ENCODE measurements at regions not wholly inside any gene's neighbourhood (a gene's known extent, or its start where the extent isn't known, plus 50 kb on each side); places are given as distances from the start of the nearest gene placed in this dataset.

DNA sequence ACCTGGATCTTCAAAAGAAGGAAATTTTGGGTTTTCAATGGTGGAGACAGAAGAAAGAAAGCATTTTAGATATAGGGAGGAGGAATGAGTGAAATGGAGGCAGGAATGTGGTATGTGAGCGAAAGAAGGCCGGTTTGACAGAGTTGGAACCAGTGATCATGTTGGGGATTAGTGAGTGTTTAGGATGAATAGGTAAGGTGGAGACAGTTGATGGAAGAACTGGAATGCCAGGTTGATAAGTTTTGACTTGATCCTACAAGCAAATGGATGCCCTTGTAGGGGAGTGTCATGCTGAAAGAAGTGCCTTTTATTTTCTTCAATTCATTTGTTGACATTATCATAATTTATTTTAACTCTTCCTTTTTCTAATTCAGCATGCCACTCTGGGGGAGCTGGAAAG is 207.8 kb upstream of the AMOT start:
- no peaks in the 10 kb centered on the region for H3K79me1 ChIP-seq (replicated peaks; ENCODE audit: low read length, poor library complexity, severe bottlenecking)
- no peak overlapping the region for H3K4ac ChIP-seq (ENCODE audit: low read depth in 1 of 2, low read length in 2 of 2)
- no peak overlapping the region for H2BK15ac ChIP-seq (ENCODE audit: low read depth, poor library complexity, severe bottlenecking)
- no peaks in the 10 kb centered on the region for H3K27me3 ChIP-seq (ENCODE audit: control insufficient read depth in 1 of 2, insufficient read depth in 1 of 2, low read length in 2 of 2)
- no peak overlapping the region for H4K8ac ChIP-seq (ENCODE audit: low read length)
- H3K9me3 ChIP-seq (ENCODE audit: control insufficient read depth, low read length): peaks cover 22% of the 10 kb centered on the region
- WGBS: 98% methylated on average over 2 of the region's 2 CpGs
- H3K4me1 ChIP-seq (ENCODE audit: control insufficient read depth, insufficient read depth, low read depth, low read length): no peaks in the 10 kb centered on the region
- no peak overlapping the region for H3K4me2 ChIP-seq (ENCODE audit: low read length, poor library complexity, severe bottlenecking)
- no peak overlapping the region for H3K18ac ChIP-seq (ENCODE audit: low read depth in 1 of 2, low read length in 2 of 2)
- no peaks in the 10 kb centered on the region for H3K36me3 ChIP-seq (ENCODE audit: control insufficient read depth in 1 of 2, insufficient read depth in 2 of 2, low read depth in 1 of 2, low read length in 2 of 2)
- no peak overlapping the region for H3K27ac ChIP-seq (ENCODE audit: low read length, poor library complexity, severe bottlenecking)
- DNase-seq: no peak
- H4K91ac ChIP-seq (ENCODE audit: low read length): no peak overlapping the region
- H2AFZ ChIP-seq (ENCODE audit: low read depth, low read length): no peak overlapping the region
- H3K4me3 ChIP-seq (ENCODE audit: insufficient read depth in 1 of 2, low read depth in 1 of 2, low read length in 2 of 2): no peak overlapping the region
- no peak overlapping the region for H3K14ac ChIP-seq (ENCODE audit: low read length in 2 of 2)
- no peak overlapping the region for H3K23ac ChIP-seq (ENCODE audit: low read length in 2 of 2)
- H2BK5ac ChIP-seq (ENCODE audit: low read depth, low read length, poor library complexity, severe bottlenecking): no peak overlapping the region
- H3K9ac ChIP-seq (ENCODE audit: low read length): no peak overlapping the region
- no peak overlapping the region for H2BK120ac ChIP-seq (ENCODE audit: low read depth, low read length)
- H2BK12ac ChIP-seq (ENCODE audit: low read length in 2 of 2): no peak overlapping the region
- H2AK5ac ChIP-seq (ENCODE audit: low read length, severe bottlenecking): no peak overlapping the region

DNA sequence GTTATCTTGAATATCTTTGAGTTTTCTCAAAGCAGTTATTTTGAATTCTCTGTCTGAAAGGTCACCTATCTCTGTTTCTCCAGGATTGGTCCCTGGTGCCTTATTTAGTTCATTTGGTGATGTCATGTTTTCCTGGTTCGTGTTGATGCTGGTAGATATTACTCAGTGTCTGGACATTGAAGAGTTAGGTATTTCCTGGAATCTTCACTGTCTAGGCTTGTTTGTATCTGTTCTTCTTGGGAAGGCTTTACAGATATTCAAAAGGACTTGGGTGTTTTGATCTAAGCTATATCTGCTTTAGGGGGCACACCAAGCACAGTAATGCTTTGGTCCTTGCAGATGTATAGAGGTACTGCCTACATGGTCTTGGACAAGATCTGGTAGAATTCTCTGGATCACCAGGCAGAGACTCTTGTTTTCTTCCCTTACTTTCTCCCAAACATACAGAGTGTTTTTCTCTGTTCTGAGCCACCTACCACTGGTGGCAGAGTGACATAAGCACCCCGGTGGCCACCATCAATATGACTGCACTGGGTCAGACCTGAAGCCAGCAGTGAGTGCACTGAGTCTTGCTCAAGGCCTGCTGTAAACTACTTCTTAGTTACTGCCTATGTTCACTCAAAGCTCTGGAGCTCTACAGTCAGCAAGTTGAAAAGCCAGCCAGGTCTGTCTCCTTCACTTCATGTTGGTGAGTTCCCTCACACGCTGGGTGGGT is 193.5 kb upstream of the AMOT start:
- H3K14ac ChIP-seq (ENCODE audit: low read length in 2 of 2): no peak overlapping the region
- H3K27me3 ChIP-seq (ENCODE audit: control insufficient read depth in 1 of 2, insufficient read depth in 1 of 2, low read length in 2 of 2): no peaks in the 10 kb centered on the region
- no peaks in the 10 kb centered on the region for H3K4me1 ChIP-seq (ENCODE audit: control insufficient read depth, insufficient read depth, low read depth, low read length)
- peaks cover 16% of the 10 kb centered on the region for H3K9me3 ChIP-seq (ENCODE audit: control insufficient read depth, low read length)
- H3K27ac ChIP-seq (ENCODE audit: low read length, poor library complexity, severe bottlenecking): no peak overlapping the region
- no peak overlapping the region for H2AFZ ChIP-seq (ENCODE audit: low read depth, low read length)
- no peaks in the 10 kb centered on the region for H3K36me3 ChIP-seq (ENCODE audit: control insufficient read depth in 1 of 2, insufficient read depth in 2 of 2, low read depth in 1 of 2, low read length in 2 of 2)
- WGBS: 30% methylated on average over 3 of the region's 3 CpGs
- no peak overlapping the region for H2BK15ac ChIP-seq (ENCODE audit: low read depth, poor library complexity, severe bottlenecking)
- H3K4ac ChIP-seq (ENCODE audit: low read depth in 1 of 2, low read length in 2 of 2): no peak overlapping the region
- no peak overlapping the region for H4K8ac ChIP-seq (ENCODE audit: low read length)
- H3K23ac ChIP-seq (ENCODE audit: low read length in 2 of 2): no peak overlapping the region
- no peak overlapping the region for H3K18ac ChIP-seq (ENCODE audit: low read depth in 1 of 2, low read length in 2 of 2)
- DNase-seq: no peak
- H2BK120ac ChIP-seq (ENCODE audit: low read depth, low read length): no peak overlapping the region
- no peak overlapping the region for H2AK5ac ChIP-seq (ENCODE audit: low read length, severe bottlenecking)
- H2BK5ac ChIP-seq (ENCODE audit: low read depth, low read length, poor library complexity, severe bottlenecking): no peak overlapping the region
- H2BK12ac ChIP-seq (ENCODE audit: low read length in 2 of 2): no peak overlapping the region
- no peak overlapping the region for H3K4me3 ChIP-seq (ENCODE audit: insufficient read depth in 1 of 2, low read depth in 1 of 2, low read length in 2 of 2)
- no peak overlapping the region for H3K4me2 ChIP-seq (ENCODE audit: low read length, poor library complexity, severe bottlenecking)
- no peak overlapping the region for H4K91ac ChIP-seq (ENCODE audit: low read length)
- H3K79me1 ChIP-seq (replicated peaks; ENCODE audit: low read length, poor library complexity, severe bottlenecking): no peaks in the 10 kb centered on the region
- no peak overlapping the region for H3K9ac ChIP-seq (ENCODE audit: low read length)

- H4K91ac ChIP-seq (ENCODE audit: low read length): no peak overlapping the region
- no peak overlapping the region for H3K23ac ChIP-seq (ENCODE audit: low read length in 2 of 2)
Measured at GRCh38 chrX:113019958-113020357, 179.3 kb upstream of the AMOT start.

GRCh38 chrX:113009837-113010236 is 169.2 kb upstream of the AMOT start:
- Histone ChIP-seq H3K18ac (ENCODE audit: low read depth in 1 of 2, low read length in 2 of 2) (no peak overlapping the region), H4K91ac (ENCODE audit: low read length) (no peak overlapping the region), H3K27ac (ENCODE audit: low read length, poor library complexity, severe bottlenecking) (no peak overlapping the region), H2BK15ac (ENCODE audit: low read depth, poor library complexity, severe bottlenecking) (no peak overlapping the region), H3K4me3 (ENCODE audit: insufficient read depth in 1 of 2, low read depth in 1 of 2, low read length in 2 of 2) (no peak overlapping the region), H3K4me1 (ENCODE audit: control insufficient read depth, insufficient read depth, low read depth, low read length) (no peaks in the 10 kb centered on the region), H4K8ac (ENCODE audit: low read length) (no peak overlapping the region), H3K4ac (ENCODE audit: low read depth in 1 of 2, low read length in 2 of 2) (no peak overlapping the region), H2AK5ac (ENCODE audit: low read length, severe bottlenecking) (no peak overlapping the region), H2AFZ (ENCODE audit: low read depth, low read length) (no peak overlapping the region), H3K9me3 (ENCODE audit: control insufficient read depth, low read length) (no peaks in the 10 kb centered on the region), H3K27me3 (ENCODE audit: control insufficient read depth in 1 of 2, insufficient read depth in 1 of 2, low read length in 2 of 2) (peaks cover 0 to 4% of the 10 kb centered on the region in 2 experiments), H3K23ac (ENCODE audit: low read length in 2 of 2) (no peak overlapping the region), H3K4me2 (ENCODE audit: low read length, poor library complexity, severe bottlenecking) (no peak overlapping the region), H2BK12ac (ENCODE audit: low read length in 2 of 2) (no peak overlapping the region), H3K9ac (ENCODE audit: low read length) (no peak overlapping the region), H2BK120ac (ENCODE audit: low read depth, low read length) (no peak overlapping the region), H3K14ac (ENCODE audit: low read length in 2 of 2) (no peak overlapping the region), H2BK5ac (ENCODE audit: low read depth, low read length, poor library complexity, severe bottlenecking) (no peak overlapping the region), H3K79me1 (replicated peaks; ENCODE audit: low read length, poor library complexity, severe bottlenecking) (no peaks in the 10 kb centered on the region), H3K36me3 (ENCODE audit: control insufficient read depth in 1 of 2, insufficient read depth in 2 of 2, low read depth in 1 of 2, low read length in 2 of 2) (no peaks in the 10 kb centered on the region)
- 93% methylated on average over 1 of the region's 1 CpG for WGBS
- DNase-seq: no peak

More at GRCh38 chrX:113019958-113020357, 179.3 kb upstream of the AMOT start:
- H3K9me3 ChIP-seq (ENCODE audit: control insufficient read depth, low read length): no peaks in the 10 kb centered on the region
- no peak overlapping the region for H4K8ac ChIP-seq (ENCODE audit: low read length)
- no peaks in the 10 kb centered on the region for H3K36me3 ChIP-seq (ENCODE audit: control insufficient read depth in 1 of 2, insufficient read depth in 2 of 2, low read depth in 1 of 2, low read length in 2 of 2)
- no peak overlapping the region for H3K18ac ChIP-seq (ENCODE audit: low read depth in 1 of 2, low read length in 2 of 2)
- no peak overlapping the region for H3K4ac ChIP-seq (ENCODE audit: low read depth in 1 of 2, low read length in 2 of 2)
- no peak overlapping the region for H3K14ac ChIP-seq (ENCODE audit: low read length in 2 of 2)
- no peak overlapping the region for H3K27ac ChIP-seq (ENCODE audit: low read length, poor library complexity, severe bottlenecking)
- no peaks in the 10 kb centered on the region for H3K4me1 ChIP-seq (ENCODE audit: control insufficient read depth, insufficient read depth, low read depth, low read length)
- no peaks in the 10 kb centered on the region for H3K79me1 ChIP-seq (replicated peaks; ENCODE audit: low read length, poor library complexity, severe bottlenecking)
- H2BK12ac ChIP-seq (ENCODE audit: low read length in 2 of 2): no peak overlapping the region
- no peak for DNase-seq
- no peak overlapping the region for H3K4me2 ChIP-seq (ENCODE audit: low read length, poor library complexity, severe bottlenecking)
- H2AK5ac ChIP-seq (ENCODE audit: low read length, severe bottlenecking): no peak overlapping the region
- no peak overlapping the region for H2AFZ ChIP-seq (ENCODE audit: low read depth, low read length)
- H3K9ac ChIP-seq (ENCODE audit: low read length): no peak overlapping the region
- no peak overlapping the region for H3K4me3 ChIP-seq (ENCODE audit: insufficient read depth in 1 of 2, low read depth in 1 of 2, low read length in 2 of 2)
- no peak overlapping the region for H2BK120ac ChIP-seq (ENCODE audit: low read depth, low read length)
- H3K27me3 ChIP-seq (ENCODE audit: control insufficient read depth in 1 of 2, insufficient read depth in 1 of 2, low read length in 2 of 2): no peaks in the 10 kb centered on the region
- no peak overlapping the region for H2BK15ac ChIP-seq (ENCODE audit: low read depth, poor library complexity, severe bottlenecking)
- H2BK5ac ChIP-seq (ENCODE audit: low read depth, low read length, poor library complexity, severe bottlenecking): no peak overlapping the region
